PC-9 (cell line): ENCODE measurements at regions not wholly inside any gene's neighbourhood (a gene's known extent, or its start where the extent isn't known, plus 50 kb on each side); places are given as distances from the start of the nearest gene placed in this dataset.
A peak's percentile ranks its signal among the peaks of the same experiment; 100 is the strongest.

Experiments
- BruUV-seq: library from RNA; stranded (reverse); fragments of 400-500 nt; replicated peaks from 2 replicates; lab custom pipeline; 2021; lab: Mats Ljungman, UMichigan
- CTCF ChIA-PET: fragments of 300-600 bp; sonication (Branson Sonifier 250); formaldehyde crosslinking; loops from one replicate; lab custom pipeline; 2022; ENCODE audit warnings: antibody characterized with exemption; lab: Charles Lee
- POLR2A ChIA-PET: fragments of 300-600 bp; sonication (Branson Sonifier 250); formaldehyde crosslinking; loops from one replicate; lab custom pipeline; 2022; ENCODE audit warnings: antibody characterized with exemption; ENCODE audit not compliant: unreplicated experiment; lab: Charles Lee
- DNase-seq, 2 experiments: peaks; one replicate each; pipeline versions ENCODE4 v3.0.0 to v3.0.0-alpha.2; 2015 to 2022; ENCODE audit warnings: mixed read lengths in 1 of 2
- H2AFZ ChIP-seq: fragments of 200-600 bp; sonication (generic); 2 replicates; pipeline ENCODE4 v1.8.1; 2017; ENCODE audit warnings: antibody characterized with exemption
- H3F3A ChIP-seq: fragments of 200-600 bp; sonication (generic); 2 replicates; pipeline ENCODE4 v1.8.1; 2017; ENCODE audit warnings: antibody characterized with exemption, mild to moderate bottlenecking, low read depth; ENCODE audit not compliant: insufficient read depth
- H3K27ac ChIP-seq: fragments of 200-600 bp; sonication (generic); 2 replicates; pipeline ENCODE4 v1.6.1; 2016; ENCODE audit warnings: mixed run types
- H3K27me3 ChIP-seq: fragments of 200-600 bp; sonication (generic); 2 replicates; pipeline ENCODE4 v1.6.1; 2016; ENCODE audit warnings: low read depth, mixed run types; ENCODE audit not compliant: insufficient read depth
- H3K36me3 ChIP-seq: fragments of 200-600 bp; sonication (generic); 2 replicates; pipeline ENCODE4 v1.6.1; 2016; ENCODE audit warnings: low read depth, mixed run types
- H3K4me1 ChIP-seq: fragments of 200-600 bp; sonication (generic); replicated peaks from 2 replicates; pipeline ENCODE4 v1.6.1; 2016; ENCODE audit warnings: mixed run types; ENCODE audit not compliant: insufficient read depth
- H3K4me2 ChIP-seq: fragments of 200-600 bp; sonication (generic); 2 replicates; pipeline ENCODE4 v1.6.1; 2017; ENCODE audit warnings: mixed run types
- H3K4me3 ChIP-seq: fragments of 200-600 bp; sonication (generic); 2 replicates; pipeline ENCODE4 v1.6.1; 2016; ENCODE audit warnings: mixed run types
- H3K79me2 ChIP-seq: fragments of 200-600 bp; sonication (generic); 2 replicates; pipeline ENCODE4 v1.6.1; 2017; ENCODE audit warnings: low read depth, mixed run types
- H3K9me2 ChIP-seq: fragments of 200-600 bp; sonication (generic); 2 replicates; pipeline ENCODE4 v1.8.1; 2017; ENCODE audit warnings: mild to moderate bottlenecking; ENCODE audit not compliant: insufficient read depth
- H3K9me3 ChIP-seq: fragments of 200-600 bp; sonication (generic); 2 replicates; pipeline ENCODE4 v1.8.1; 2016; ENCODE audit warnings: low read depth; ENCODE audit not compliant: insufficient read depth
- H4K20me1 ChIP-seq: fragments of 200-600 bp; sonication (generic); 2 replicates; pipeline ENCODE4 v1.8.1; 2017; ENCODE audit not compliant: insufficient read depth
- CTCF ChIP-seq: fragments of 200-600 bp; sonication (generic); conservative IDR thresholded peaks from 2 replicates; pipeline ENCODE4 v1.6.1; 2017; ENCODE audit warnings: mixed run types, antibody characterized with exemption, mild to moderate bottlenecking, moderate library complexity
- EZH2 ChIP-seq: fragments of 200-600 bp; sonication (generic); IDR thresholded peaks from 2 replicates; pipeline ENCODE4 v1.8.0; 2017; ENCODE audit warnings: antibody characterized with exemption, low read depth
- intact Hi-C: fragments of 100-400 bp; cut with micrococcal nuclease; formaldehyde crosslinking; loops from one replicate; pipeline ENCODE4 v1.10.0; 2022; ENCODE audit not compliant: unreplicated experiment

GRCh38 chr11:86157797-86158378, 86.7 kb upstream of the EED start:
- Histone ChIP-seq H3K9me2 (no peaks in the 10 kb centered on the region), H3K27me3 (no peaks in the 10 kb centered on the region), H3K4me1 (peaks cover 36% of the 10 kb centered on the region), H2AFZ (no peak overlapping the region), H3K27ac (no peak overlapping the region), H4K20me1 (no peaks in the 10 kb centered on the region), H3K4me3 (no peak overlapping the region), H3F3A (peaks cover 34% of the 10 kb centered on the region), H3K36me3 (no peaks in the 10 kb centered on the region), H3K79me2 (no peaks in the 10 kb centered on the region), H3K9me3 (no peaks in the 10 kb centered on the region), H3K4me2 (no peak overlapping the region)
- BruUV-seq: no TSS peak
- intact Hi-C loops: no loop called here
- no peak for DNase-seq
- POLR2A ChIA-PET: interaction anchor here (0.6 kb wide), 1 partner anchor 89 kb away, joined by 6 read pairs; the partner anchor contains the start of gene PICALM
- CTCF ChIA-PET: interaction anchor here (0.7 kb wide), 1 partner anchor 116 kb away, joined by 5 read pairs; no protein-coding TSS in a partner anchor
- TF ChIP-seq EZH2 (no peak), CTCF (no peak)

GRCh38 chr11:86156397-86156955, 87.6 kb upstream of the PICALM start:
- Histone ChIP-seq H3F3A (peaks cover 35% of the 10 kb centered on the region), H3K4me3 (no peak overlapping the region), H4K20me1 (no peaks in the 10 kb centered on the region), H3K79me2 (no peaks in the 10 kb centered on the region), H3K27ac (no peak overlapping the region), H3K4me1 (peaks cover 34% of the 10 kb centered on the region), H3K4me2 (no peak overlapping the region), H3K27me3 (no peaks in the 10 kb centered on the region), H2AFZ (no peak overlapping the region), H3K9me2 (no peaks in the 10 kb centered on the region), H3K36me3 (no peaks in the 10 kb centered on the region), H3K9me3 (no peaks in the 10 kb centered on the region)
- intact Hi-C loops: no loop called here
- BruUV-seq: no TSS peak
- POLR2A ChIA-PET: no interaction called here
- CTCF ChIA-PET: interaction anchor here (0.6 kb wide), 1 partner anchor 269 kb away, joined by 8 read pairs; no protein-coding TSS in a partner anchor
- TF ChIP-seq CTCF (no peak), EZH2 (no peak)
- peak in 1 of 2 experiments; percentile 9 for DNase-seq

GRCh38 chr11:86155200-86155844, 86.4 kb upstream of the PICALM start:
- H3F3A ChIP-seq: peaks cover 29% of the 10 kb centered on the region
- ChIA-PET CTCF (no interaction called here), POLR2A (no interaction called here)
- H3K4me1 ChIP-seq: peaks cover 34% of the 10 kb centered on the region
- no peaks in the 10 kb centered on the region for H3K36me3 ChIP-seq
- no peak overlapping the region for H2AFZ ChIP-seq
- DNase-seq: no peak
- H3K27me3 ChIP-seq: no peaks in the 10 kb centered on the region
- TF ChIP-seq EZH2: no peak
- TF ChIP-seq CTCF: no peak
- no peaks in the 10 kb centered on the region for H3K9me2 ChIP-seq
- H4K20me1 ChIP-seq: no peaks in the 10 kb centered on the region
- no peaks in the 10 kb centered on the region for H3K9me3 ChIP-seq
- H3K4me2 ChIP-seq: no peak overlapping the region
- no peaks in the 10 kb centered on the region for H3K79me2 ChIP-seq
- H3K4me3 ChIP-seq: no peak overlapping the region
- BruUV-seq: no TSS peak
- H3K27ac ChIP-seq: no peak overlapping the region
- intact Hi-C loops: no loop called here
